ENCODE measurements at regions not wholly inside any gene's neighbourhood (a gene's known extent, or its start where the extent isn't known, plus 50 kb on each side); places are given as distances from the start of the nearest gene placed in this dataset.

GRCh38 chr7:94274828-94275227 is 119.9 kb upstream of the COL1A2 start:
- no peaks in the 10 kb centered on the region for H3K36me3 Mint-ChIP-seq

GRCh38 chr7:94276027-94276426 is 118.7 kb upstream of the COL1A2 start:
- no peaks in the 10 kb centered on the region for H3K36me3 Mint-ChIP-seq
- H3K27ac Mint-ChIP-seq = no peak overlapping the region
- no peaks in the 10 kb centered on the region for H3K4me1 Mint-ChIP-seq (ENCODE audit: low read depth)
- no peak overlapping the region for H3K4me3 Mint-ChIP-seq
- H3K27me3 Mint-ChIP-seq = peaks cover 8% of the 10 kb centered on the region
- H3K9me3 Mint-ChIP-seq (ENCODE audit: low read depth) = peaks cover 4% of the 10 kb centered on the region

More at GRCh38 chr7:94274828-94275227, 119.9 kb upstream of the COL1A2 start:
- H3K4me1 Mint-ChIP-seq (ENCODE audit: low read depth) = no peaks in the 10 kb centered on the region
- no peak overlapping the region for H3K4me3 Mint-ChIP-seq
- peaks cover 4% of the 10 kb centered on the region for H3K9me3 Mint-ChIP-seq (ENCODE audit: low read depth)
- H3K27ac Mint-ChIP-seq = no peak overlapping the region
- peaks cover 11% of the 10 kb centered on the region for H3K27me3 Mint-ChIP-seq

DNA sequence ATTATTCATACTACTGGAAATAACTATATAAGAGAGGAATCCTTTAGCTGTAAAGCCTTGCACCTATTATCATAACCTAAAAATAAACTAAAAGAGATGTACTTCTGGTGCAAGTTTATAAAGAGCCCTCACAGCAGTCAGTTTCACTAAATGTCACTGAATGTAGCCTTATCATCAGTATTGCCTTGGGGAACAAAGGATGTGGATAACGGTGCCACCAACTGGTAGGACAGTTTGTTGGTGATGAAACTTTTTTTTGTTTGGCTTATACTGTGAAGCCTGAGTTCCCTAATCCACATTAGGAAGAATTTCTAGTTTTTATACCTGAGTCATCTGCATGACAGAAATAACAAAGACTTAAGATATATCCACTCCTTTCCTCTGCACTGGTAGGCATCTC is 117.9 kb upstream of the COL1A2 start:
- no peak overlapping the region for H3K27ac Mint-ChIP-seq
- H3K36me3 Mint-ChIP-seq = no peaks in the 10 kb centered on the region
- H3K4me3 Mint-ChIP-seq = no peak overlapping the region
- peaks cover 8% of the 10 kb centered on the region for H3K27me3 Mint-ChIP-seq
- peaks cover 4% of the 10 kb centered on the region for H3K9me3 Mint-ChIP-seq (ENCODE audit: low read depth)
- no peaks in the 10 kb centered on the region for H3K4me1 Mint-ChIP-seq (ENCODE audit: low read depth)

DNA sequence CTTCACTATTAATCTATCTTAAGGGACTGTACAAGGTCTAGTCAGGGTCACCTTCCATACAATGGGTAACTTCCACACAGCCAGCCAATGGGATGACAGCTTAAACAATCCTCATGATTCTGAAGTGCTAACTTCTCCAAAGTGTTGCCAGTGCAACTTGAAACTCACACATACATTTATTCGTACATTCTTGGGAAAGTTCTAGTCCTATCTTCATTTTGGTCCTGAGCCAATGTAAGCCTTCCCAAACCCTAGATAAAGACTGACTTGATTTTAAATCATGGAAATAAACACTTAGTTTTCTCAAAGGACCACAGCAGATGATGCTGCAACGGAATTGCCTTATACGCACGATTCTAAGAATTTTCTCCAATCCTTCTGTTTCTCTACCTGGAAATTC is 117.5 kb upstream of the COL1A2 start:
- peaks cover 4% of the 10 kb centered on the region for H3K9me3 Mint-ChIP-seq (ENCODE audit: low read depth)
- no peaks in the 10 kb centered on the region for H3K36me3 Mint-ChIP-seq
- H3K4me1 Mint-ChIP-seq (ENCODE audit: low read depth) = no peaks in the 10 kb centered on the region
- H3K4me3 Mint-ChIP-seq = no peak overlapping the region
- no peak overlapping the region for H3K27ac Mint-ChIP-seq
- peaks cover 8% of the 10 kb centered on the region for H3K27me3 Mint-ChIP-seq

- Mint-ChIP-seq H3K27ac (no peak overlapping the region), H3K27me3 (peaks cover 8% of the 10 kb centered on the region), H3K4me1 (ENCODE audit: low read depth) (no peaks in the 10 kb centered on the region), H3K9me3 (ENCODE audit: low read depth) (no peaks in the 10 kb centered on the region), H3K4me3 (no peak overlapping the region), H3K36me3 (no peaks in the 10 kb centered on the region)
Observed at GRCh38 chr7:94280851-94281250, 113.8 kb upstream of the COL1A2 start.

GRCh38 chr7:94284104-94284503 is 110.6 kb upstream of the COL1A2 start:
- Mint-ChIP-seq H3K36me3 (no peaks in the 10 kb centered on the region), H3K4me3 (no peak overlapping the region), H3K27ac (no peak overlapping the region), H3K4me1 (ENCODE audit: low read depth) (no peaks in the 10 kb centered on the region), H3K27me3 (peaks cover 6% of the 10 kb centered on the region), H3K9me3 (ENCODE audit: low read depth) (no peaks in the 10 kb centered on the region)

DNA sequence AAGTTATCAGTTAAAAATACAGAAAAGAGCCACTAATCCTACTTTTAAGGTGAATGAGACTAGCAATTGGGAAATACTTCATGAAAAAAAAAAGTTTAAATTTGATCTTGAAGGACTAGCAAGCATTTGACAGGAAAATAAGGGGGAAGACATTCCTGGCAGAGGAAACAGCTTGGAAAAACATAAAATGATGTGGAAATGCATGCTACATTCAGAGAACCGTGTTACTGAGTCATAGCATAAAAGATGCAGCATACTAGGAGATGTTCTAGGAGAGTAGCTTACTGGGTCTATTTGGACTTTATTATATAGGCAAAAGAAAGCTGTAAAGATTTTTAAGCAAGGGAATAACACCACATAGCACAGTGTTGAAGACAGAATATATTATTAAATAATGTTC is 108.6 kb upstream of the COL1A2 start:
- no peak overlapping the region for H3K27ac Mint-ChIP-seq
- no peaks in the 10 kb centered on the region for H3K9me3 Mint-ChIP-seq (ENCODE audit: low read depth)
- H3K4me3 Mint-ChIP-seq = no peak overlapping the region
- H3K4me1 Mint-ChIP-seq (ENCODE audit: low read depth) = no peaks in the 10 kb centered on the region
- no peaks in the 10 kb centered on the region for H3K36me3 Mint-ChIP-seq
- peaks cover 6% of the 10 kb centered on the region for H3K27me3 Mint-ChIP-seq

DNA sequence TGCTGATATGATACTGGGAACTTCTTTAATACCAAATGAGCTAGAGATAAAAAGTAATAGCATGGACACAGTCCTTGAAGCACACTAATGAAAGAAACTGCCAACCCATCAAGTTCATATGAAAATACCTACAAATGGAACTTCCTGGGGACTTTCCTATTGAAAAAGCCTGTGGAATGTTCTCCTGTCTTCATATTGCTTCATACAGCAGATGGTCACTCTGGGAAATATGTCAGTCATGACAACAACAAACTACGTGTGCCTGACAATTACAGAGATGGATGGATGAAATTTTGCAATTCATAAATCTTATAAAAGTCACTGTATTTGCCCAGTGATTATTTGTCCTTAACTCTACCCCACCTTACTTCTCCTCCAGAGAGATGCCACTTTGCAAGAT is 106.6 kb upstream of the COL1A2 start:
- Mint-ChIP-seq H3K4me3 (no peak overlapping the region), H3K9me3 (ENCODE audit: low read depth) (no peaks in the 10 kb centered on the region), H3K27ac (no peak overlapping the region), H3K27me3 (peaks cover 6% of the 10 kb centered on the region), H3K4me1 (ENCODE audit: low read depth) (no peaks in the 10 kb centered on the region), H3K36me3 (no peaks in the 10 kb centered on the region)

DNA sequence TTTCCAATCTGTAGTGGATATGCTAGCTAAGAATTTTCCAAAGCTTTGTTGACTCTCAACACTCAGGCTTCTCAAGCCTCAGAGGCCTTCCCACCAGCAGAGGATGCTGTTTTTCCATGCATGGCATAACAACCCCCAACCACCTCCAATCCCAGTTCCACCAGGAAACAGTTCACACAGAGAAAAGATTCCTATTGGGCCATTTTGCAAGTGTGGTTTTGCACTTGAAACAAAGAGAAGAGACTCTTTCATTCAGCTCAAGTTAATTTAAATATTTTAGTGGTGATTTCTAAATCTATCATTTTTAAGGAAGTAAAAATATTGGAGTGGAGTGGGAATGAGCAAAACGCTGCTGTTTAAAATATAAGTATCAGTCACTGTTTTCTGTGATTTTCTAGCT is 105.6 kb upstream of the COL1A2 start:
- Mint-ChIP-seq H3K27ac (no peak overlapping the region), H3K4me1 (ENCODE audit: low read depth) (no peaks in the 10 kb centered on the region), H3K27me3 (peaks cover 6% of the 10 kb centered on the region), H3K4me3 (no peak overlapping the region), H3K36me3 (no peaks in the 10 kb centered on the region), H3K9me3 (ENCODE audit: low read depth) (no peaks in the 10 kb centered on the region)

- Mint-ChIP-seq H3K27me3 (peaks cover 3% of the 10 kb centered on the region), H3K4me3 (no peak overlapping the region), H3K4me1 (ENCODE audit: low read depth) (no peaks in the 10 kb centered on the region), H3K27ac (no peak overlapping the region), H3K9me3 (ENCODE audit: low read depth) (no peaks in the 10 kb centered on the region), H3K36me3 (no peaks in the 10 kb centered on the region)
Observed at GRCh38 chr7:94294471-94295131, 100.1 kb upstream of the COL1A2 start.

DNA sequence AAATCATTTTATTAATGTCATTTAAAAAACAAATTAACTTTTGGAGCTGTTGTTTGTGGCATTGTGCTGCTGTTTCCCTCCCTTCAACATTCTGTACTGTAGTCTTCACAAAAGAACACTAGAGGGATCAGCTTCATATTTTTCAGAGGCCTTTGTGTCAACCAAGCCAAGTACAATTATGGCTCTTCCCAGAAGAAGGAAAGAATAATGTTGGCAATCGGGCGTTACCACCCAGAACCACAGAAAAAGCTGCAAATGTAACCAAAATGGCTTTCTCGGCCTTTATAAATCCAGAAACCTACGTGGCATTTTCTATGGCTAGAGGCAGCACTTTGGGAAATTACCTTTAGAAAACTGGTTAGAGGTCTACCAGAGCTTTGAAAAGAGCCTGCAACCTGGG is 98.8 kb upstream of the COL1A2 start:
- peaks cover 3% of the 10 kb centered on the region for H3K27me3 Mint-ChIP-seq
- H3K27ac Mint-ChIP-seq = no peak overlapping the region
- no peaks in the 10 kb centered on the region for H3K9me3 Mint-ChIP-seq (ENCODE audit: low read depth)
- no peaks in the 10 kb centered on the region for H3K4me1 Mint-ChIP-seq (ENCODE audit: low read depth)
- H3K36me3 Mint-ChIP-seq = no peaks in the 10 kb centered on the region
- no peak overlapping the region for H3K4me3 Mint-ChIP-seq

DNA sequence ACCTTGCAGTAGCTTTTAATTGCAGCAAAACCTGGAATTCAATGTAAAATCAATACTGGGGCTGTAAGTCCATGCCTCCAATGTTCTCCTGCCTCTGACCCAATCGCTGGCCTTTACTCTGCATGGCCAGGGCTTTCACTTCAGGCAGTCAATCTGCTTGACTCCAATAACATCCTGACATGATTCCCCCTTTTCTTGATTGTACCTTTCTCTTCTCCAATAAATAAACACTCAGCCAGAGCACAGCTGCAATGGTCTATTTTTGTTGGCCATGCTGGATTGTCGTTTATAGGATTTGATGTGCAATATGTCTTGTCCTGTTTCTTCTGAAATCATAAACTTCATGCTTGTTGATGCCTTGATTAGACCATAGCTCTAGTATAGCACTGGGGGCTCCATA is 97.8 kb upstream of the COL1A2 start:
- Mint-ChIP-seq H3K9me3 (ENCODE audit: low read depth) (no peaks in the 10 kb centered on the region), H3K4me1 (ENCODE audit: low read depth) (no peaks in the 10 kb centered on the region), H3K4me3 (no peak overlapping the region), H3K27me3 (peaks cover 3% of the 10 kb centered on the region), H3K27ac (no peak overlapping the region), H3K36me3 (no peaks in the 10 kb centered on the region)

DNA sequence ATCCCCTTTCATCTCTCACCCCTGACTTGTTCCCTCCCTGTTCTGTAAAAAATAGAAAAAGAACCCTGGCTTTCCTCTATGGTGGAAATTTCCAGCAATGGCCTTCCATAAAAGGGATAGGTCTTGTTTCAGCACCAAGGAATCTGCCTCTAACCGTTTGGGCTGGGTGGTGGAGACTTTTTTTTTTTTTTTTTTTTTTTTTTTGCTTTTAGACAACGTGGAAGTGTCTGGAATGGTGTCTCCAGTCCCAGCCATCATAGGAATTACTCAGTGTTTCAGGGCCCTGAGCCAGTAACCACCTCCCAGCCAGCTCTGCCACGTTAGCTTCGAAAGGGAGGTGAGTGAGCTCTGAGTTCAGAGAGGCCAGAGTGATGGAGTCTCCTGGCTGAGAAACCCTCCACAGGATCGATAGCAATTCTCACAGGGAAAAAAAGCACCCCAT is 97.3 kb upstream of the COL1A2 start:
- Mint-ChIP-seq H3K9me3 (ENCODE audit: low read depth) (no peaks in the 10 kb centered on the region), H3K27ac (no peak overlapping the region), H3K36me3 (no peaks in the 10 kb centered on the region), H3K27me3 (peaks cover 3% of the 10 kb centered on the region), H3K4me1 (ENCODE audit: low read depth) (no peaks in the 10 kb centered on the region), H3K4me3 (no peak overlapping the region)

- Mint-ChIP-seq H3K4me1 (ENCODE audit: low read depth) (no peaks in the 10 kb centered on the region), H3K36me3 (no peaks in the 10 kb centered on the region), H3K27ac (no peak overlapping the region), H3K4me3 (no peak overlapping the region), H3K27me3 (peaks cover 4% of the 10 kb centered on the region), H3K9me3 (ENCODE audit: low read depth) (no peaks in the 10 kb centered on the region)
Observed at GRCh38 chr7:94298943-94299342, 95.8 kb upstream of the COL1A2 start.

- no peaks in the 10 kb centered on the region for H3K9me3 Mint-ChIP-seq (ENCODE audit: low read depth)
- no peak overlapping the region for H3K27ac Mint-ChIP-seq
- no peaks in the 10 kb centered on the region for H3K36me3 Mint-ChIP-seq
- peaks cover 4% of the 10 kb centered on the region for H3K27me3 Mint-ChIP-seq
- H3K4me3 Mint-ChIP-seq = no peak overlapping the region
- H3K4me1 Mint-ChIP-seq (ENCODE audit: low read depth) = no peaks in the 10 kb centered on the region
Observed at GRCh38 chr7:94300176-94300835, 94.4 kb upstream of the COL1A2 start.

DNA sequence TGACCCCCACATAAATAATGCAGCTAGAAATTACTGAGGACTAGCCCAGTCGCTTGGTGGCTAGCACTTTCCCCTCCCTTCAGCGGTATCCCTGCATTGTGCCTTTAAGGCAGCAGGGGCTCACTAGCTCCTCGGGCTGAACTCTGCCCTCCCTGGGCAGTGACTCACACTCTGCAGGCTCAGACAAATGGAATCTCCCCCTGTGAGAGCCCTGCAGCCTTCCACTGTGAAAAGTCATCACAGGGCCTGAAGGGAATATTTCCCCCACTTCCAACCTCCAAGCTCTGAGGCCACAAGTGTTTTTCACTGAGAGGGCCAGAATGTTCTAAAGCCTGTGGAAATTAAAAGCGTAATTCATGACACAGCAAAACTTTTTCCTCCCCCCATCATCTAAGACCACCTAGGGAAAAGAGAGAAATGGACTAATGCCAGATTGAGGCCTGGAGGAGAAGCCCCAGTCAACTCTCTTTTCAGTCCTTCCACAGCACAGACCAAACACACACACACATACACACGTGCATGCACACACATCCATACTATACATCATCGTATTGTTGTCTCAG is 93.6 kb upstream of the COL1A2 start:
- peaks cover 4% of the 10 kb centered on the region for H3K27me3 Mint-ChIP-seq
- H3K9me3 Mint-ChIP-seq (ENCODE audit: low read depth) = no peaks in the 10 kb centered on the region
- H3K27ac Mint-ChIP-seq = no peak overlapping the region
- H3K36me3 Mint-ChIP-seq = no peaks in the 10 kb centered on the region
- H3K4me1 Mint-ChIP-seq (ENCODE audit: low read depth) = no peaks in the 10 kb centered on the region
- no peak overlapping the region for H3K4me3 Mint-ChIP-seq

Measured in activated naive CD8-positive, alpha-beta T cell (primary cell).